ENCODE measurements at regions not wholly inside any gene's neighbourhood (a gene's known extent, or its start where the extent isn't known, plus 50 kb on each side); places are given as distances from the start of the nearest gene placed in this dataset.

- intact Hi-C loops (cut with DNase I; ENCODE audit: low total_unique reads): no loop called here
Observed at GRCh38 chr6:121865811-121866210, 430.4 kb downstream of the GJA1 start.

GRCh38 chr6:121867095-121867494, 431.6 kb downstream of the GJA1 start:
- no peak overlapping the region for H3K4me3 ChIP-seq
- no peaks in the 10 kb centered on the region for H3K9me3 ChIP-seq
- 62 to 83% (median 72%) methylated on average over 2 of the region's 2 CpGs for WGBS, 5 donors
- H3K36me3 ChIP-seq: no peaks in the 10 kb centered on the region
- no peaks in the 10 kb centered on the region for H3K27me3 ChIP-seq
- TF ChIP-seq EP300 (IDR thresholded peaks at IDR 0.05): no peak
- no peak for TF ChIP-seq CTCF (IDR thresholded peaks at IDR 0.05)
- TF ChIP-seq POLR2AphosphoS5 (IDR thresholded peaks at IDR 0.05): no peak
- TF ChIP-seq POLR2A (IDR thresholded peaks at IDR 0.05): no peak
- no peak for DNase-seq
- intact Hi-C loops (cut with DNase I; ENCODE audit: low total_unique reads): no loop called here
- H3K27ac ChIP-seq: no peak overlapping the region
- no peaks in the 10 kb centered on the region for H3K4me1 ChIP-seq

More at GRCh38 chr6:121865811-121866210, 430.4 kb downstream of the GJA1 start:
- WGBS, 5 donors: 76 to 93% (median 83%) methylated on average over 1 of the region's 1 CpG
- Histone ChIP-seq H3K27me3 (no peaks in the 10 kb centered on the region), H3K4me3 (no peak overlapping the region), H3K36me3 (no peaks in the 10 kb centered on the region), H3K27ac (no peak overlapping the region), H3K9me3 (no peaks in the 10 kb centered on the region), H3K4me1 (no peaks in the 10 kb centered on the region)
- DNase-seq: no peak
- TF ChIP-seq POLR2AphosphoS5 (IDR thresholded peaks at IDR 0.05): no peak
- no peak for TF ChIP-seq POLR2A (IDR thresholded peaks at IDR 0.05)
- no peak for TF ChIP-seq CTCF (IDR thresholded peaks at IDR 0.05)
- no peak for TF ChIP-seq EP300 (IDR thresholded peaks at IDR 0.05)

- intact Hi-C loops (cut with DNase I; ENCODE audit: low total_unique reads): no loop called here
- Histone ChIP-seq H3K9me3 (no peaks in the 10 kb centered on the region), H3K4me3 (no peak overlapping the region), H3K27me3 (no peaks in the 10 kb centered on the region), H3K36me3 (no peaks in the 10 kb centered on the region), H3K4me1 (no peaks in the 10 kb centered on the region), H3K27ac (no peak overlapping the region)
- WGBS, 5 donors: 87 to 92% (median 88%) methylated on average over 1 of the region's 1 CpG
- no peak for TF ChIP-seq EP300 (IDR thresholded peaks at IDR 0.05)
- no peak for TF ChIP-seq CTCF (IDR thresholded peaks at IDR 0.05)
- TF ChIP-seq POLR2AphosphoS5 (IDR thresholded peaks at IDR 0.05): no peak
- no peak for TF ChIP-seq POLR2A (IDR thresholded peaks at IDR 0.05)
- no peak for DNase-seq
Observed at GRCh38 chr6:121868206-121868605, 432.8 kb downstream of the GJA1 start.

GRCh38 chr6:121873595-121873994, 438.1 kb downstream of the GJA1 start:
- Histone ChIP-seq H3K27ac (no peak overlapping the region), H3K4me1 (no peaks in the 10 kb centered on the region)
- WGBS, 5 donors: 16 to 41% (median 21%) methylated on average over 2 of the region's 2 CpGs

More at GRCh38 chr6:121873595-121873994, 438.1 kb downstream of the GJA1 start:
- peak in 1 of 2 donors; percentile 69 for DNase-seq
- intact Hi-C loops (cut with DNase I; ENCODE audit: low total_unique reads): no loop called here
- H3K4me3 ChIP-seq: no peak overlapping the region
- no peak for TF ChIP-seq POLR2AphosphoS5 (IDR thresholded peaks at IDR 0.05)
- no peak for TF ChIP-seq CTCF (IDR thresholded peaks at IDR 0.05)
- TF ChIP-seq EP300 (IDR thresholded peaks at IDR 0.05): no peak
- no peak for TF ChIP-seq POLR2A (IDR thresholded peaks at IDR 0.05)
- H3K27me3 ChIP-seq: no peaks in the 10 kb centered on the region
- H3K9me3 ChIP-seq: no peaks in the 10 kb centered on the region
- no peaks in the 10 kb centered on the region for H3K36me3 ChIP-seq

All from stomach (tissue), 8 donors.